Esophagus squamous epithelium (tissue), 5 donors: ENCODE measurements at regions not wholly inside any gene's neighbourhood (a gene's known extent, or its start where the extent isn't known, plus 50 kb on each side); places are given as distances from the start of the nearest gene placed in this dataset.

Experiments
- DNase-seq: peaks from one replicate; lab custom pipeline; 2025; lab: John Stamatoyannopoulos, UW
- H3K27ac ChIP-seq, 4 donors: fragments of 200-600 bp; sonication (generic); one replicate each; pipeline ENCODE4 v1.5.1; 2016 to 2019; ENCODE audit warnings: mild to moderate bottlenecking in 1 of 4
- H3K27me3 ChIP-seq, 4 donors: fragments of 200-600 bp; sonication (generic); 1 replicate in 3 of 4; 2 replicates in 1 of 4; pipeline versions ENCODE4 v1.5.1 to v1.6.0; 2017 to 2021; ENCODE audit warnings: antibody characterized with exemption in 1 of 4
- H3K36me3 ChIP-seq, 3 donors: fragments of 200-600 bp; sonication (generic); one replicate each; pipeline ENCODE4 v1.5.1; 2016 to 2019
- H3K4me1 ChIP-seq, 3 donors: fragments of 200-600 bp; sonication (generic); one replicate each; pipeline ENCODE4 v1.5.1; 2017 to 2019
- H3K4me3 ChIP-seq, 4 donors: fragments of 200-600 bp; sonication (generic); 1 replicate in 3 of 4; 2 replicates in 1 of 4; pipeline ENCODE4 v1.5.1; 2016 to 2019; ENCODE audit warnings: mild to moderate bottlenecking in 2 of 4, moderate library complexity in 1 of 4
- H3K9me3 ChIP-seq, 3 donors: fragments of 200-600 bp; sonication (generic); one replicate each; pipeline ENCODE4 v1.5.1; 2016 to 2019
- CTCF ChIP-seq, 6 experiments: fragments of 450-650 bp in 4 of 6; fragments of 200-600 bp in 2 of 6; sonication (generic) in 2 of 6; IDR thresholded peaks; one replicate each; pipeline ENCODE4 v1.5.1; 2016 to 2019; ENCODE audit warnings: antibody characterized with exemption in 6 of 6, mild to moderate bottlenecking in 4 of 6, moderate library complexity in 4 of 6
- POLR2A ChIP-seq, 4 donors: fragments of 450-650 bp; IDR thresholded peaks; one replicate each; pipeline ENCODE4 v1.6.1; 2017; ENCODE audit warnings: antibody characterized with exemption in 4 of 4, mild to moderate bottlenecking in 4 of 4, moderate library complexity in 3 of 4
- WGBS, 2 donors: methylation state at CpG; one replicate each; pipeline ENCODE4 v1.1.5; 2018; 5-methylcytosine and 5-hydroxymethylcytosine counted together
- intact Hi-C: fragments of 100-400 bp; cut with DNase I; formaldehyde crosslinking; loops from one replicate; pipeline ENCODE4 v1.15.0; 2022
- donor health status: DM: yes; HTN: yes; CAD: no.

DNA sequence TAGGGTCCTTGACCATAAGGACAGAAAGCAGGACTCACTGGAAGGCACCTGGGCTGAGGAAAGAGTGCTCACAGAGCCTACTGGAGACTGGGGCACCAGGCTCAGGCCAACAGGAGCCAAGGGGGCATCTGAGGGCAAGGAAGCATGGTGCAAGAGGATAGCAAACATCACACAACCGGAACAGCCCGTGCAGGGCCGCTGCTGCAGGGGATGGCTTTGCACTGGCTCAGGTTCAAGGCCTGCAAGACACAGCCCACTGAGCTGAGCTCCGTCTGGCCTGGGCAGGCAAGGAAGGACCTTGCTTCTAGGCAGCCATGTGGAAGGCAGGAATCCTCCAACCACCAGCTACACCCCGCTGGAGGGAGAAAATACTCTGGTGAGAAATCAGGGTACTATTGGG lies 59.8 kb upstream of the KIF26B start:
- H3K4me1 ChIP-seq, result peaks cover 0 to 21% (median 9%) of the 10 kb centered on the region in 3 donors
- intact Hi-C loops, result no loop called here
- no peaks in the 10 kb centered on the region for H3K27me3 ChIP-seq
- H3K36me3 ChIP-seq, result no peaks in the 10 kb centered on the region
- 78 to 85% methylated on average over 1 to 5 of the region's 5 CpGs for WGBS, 2 donors
- no peaks in the 10 kb centered on the region for H3K9me3 ChIP-seq
- no peak overlapping the region for H3K4me3 ChIP-seq
- no peak for DNase-seq
- TF ChIP-seq CTCF (IDR thresholded peaks at IDR 0.05) (no peak), POLR2A (IDR thresholded peaks at IDR 0.05) (no peak)
- H3K27ac ChIP-seq, result no peak overlapping the region

DNA sequence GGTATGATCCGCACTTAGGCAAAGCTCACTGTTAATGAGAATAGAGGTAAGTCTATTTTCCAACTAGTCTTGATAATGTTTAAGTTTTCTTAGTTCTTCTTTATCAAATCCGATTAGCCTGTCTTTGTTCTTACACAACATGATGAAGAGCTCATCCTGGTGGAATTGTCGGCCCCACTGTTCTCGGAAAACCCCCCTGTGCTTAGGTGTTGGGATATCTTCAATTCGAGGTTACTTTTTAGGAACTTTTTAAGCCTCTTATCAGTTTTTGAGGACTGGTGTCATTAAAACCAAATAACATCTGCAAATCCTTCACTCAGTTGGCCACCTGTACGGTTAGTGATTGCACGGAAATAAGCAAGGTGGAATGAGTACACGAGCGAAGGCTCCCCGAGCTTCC lies 60.7 kb upstream of the KIF26B start:
- Histone ChIP-seq H3K9me3 (no peaks in the 10 kb centered on the region), H3K27ac (no peak overlapping the region), H3K36me3 (no peaks in the 10 kb centered on the region), H3K4me1 (peaks cover 0 to 21% (median 9%) of the 10 kb centered on the region in 3 donors), H3K27me3 (no peaks in the 10 kb centered on the region), H3K4me3 (no peak overlapping the region)
- intact Hi-C loops, result no loop called here
- WGBS, 2 donors, result 83 to 96% methylated on average over 10 of the region's 10 CpGs
- TF ChIP-seq CTCF (IDR thresholded peaks at IDR 0.05) (no peak), POLR2A (IDR thresholded peaks at IDR 0.05) (no peak)
- DNase-seq, result no peak

DNA sequence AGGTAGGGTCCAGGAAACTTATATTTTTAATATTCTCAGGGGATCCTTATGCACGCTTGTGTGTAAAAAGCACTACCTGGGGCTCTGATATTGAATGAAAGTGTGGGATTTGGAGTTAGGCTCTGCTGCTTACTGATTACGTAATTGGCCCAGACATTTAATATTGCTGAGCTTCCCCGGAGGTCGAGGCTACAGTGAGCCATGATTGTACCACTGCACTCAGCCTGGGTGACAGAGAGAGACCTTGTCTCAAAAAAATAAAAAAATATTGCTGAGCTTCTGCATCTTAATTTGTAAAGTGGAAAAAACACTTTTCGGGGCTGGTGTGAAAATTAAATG lies 62.2 kb upstream of the KIF26B start:
- H3K36me3 ChIP-seq, result no peaks in the 10 kb centered on the region
- no peaks in the 10 kb centered on the region for H3K27me3 ChIP-seq
- no peak overlapping the region for H3K4me3 ChIP-seq
- intact Hi-C loops, result no loop called here
- H3K9me3 ChIP-seq, result no peaks in the 10 kb centered on the region
- peak overlapping the region; percentile 53 to 72 (median 63) for H3K27ac ChIP-seq
- no peak for DNase-seq
- peaks cover 0 to 21% (median 9%) of the 10 kb centered on the region in 3 donors for H3K4me1 ChIP-seq
- TF ChIP-seq CTCF (IDR thresholded peaks at IDR 0.05) (no peak), POLR2A (IDR thresholded peaks at IDR 0.05) (no peak)
- 76 to 81% methylated on average over 5 of the region's 5 CpGs for WGBS, 2 donors

GRCh38 chr1:245091818-245092637 lies 62.8 kb upstream of the KIF26B start:
- peak overlapping the region; percentile 53 to 72 (median 63) for H3K27ac ChIP-seq
- no peaks in the 10 kb centered on the region for H3K9me3 ChIP-seq
- TF ChIP-seq POLR2A (IDR thresholded peaks at IDR 0.05), result no peak
- TF ChIP-seq CTCF (IDR thresholded peaks at IDR 0.05), result no peak
- 55 to 63% methylated on average over 9 of the region's 12 CpGs for WGBS, 2 donors
- H3K27me3 ChIP-seq, result no peaks in the 10 kb centered on the region
- H3K4me1 ChIP-seq, result peaks cover 0 to 21% (median 9%) of the 10 kb centered on the region in 3 donors
- H3K4me3 ChIP-seq, result no peak overlapping the region
- H3K36me3 ChIP-seq, result no peaks in the 10 kb centered on the region
- intact Hi-C loops, result no loop called here
- no peak for DNase-seq

DNA sequence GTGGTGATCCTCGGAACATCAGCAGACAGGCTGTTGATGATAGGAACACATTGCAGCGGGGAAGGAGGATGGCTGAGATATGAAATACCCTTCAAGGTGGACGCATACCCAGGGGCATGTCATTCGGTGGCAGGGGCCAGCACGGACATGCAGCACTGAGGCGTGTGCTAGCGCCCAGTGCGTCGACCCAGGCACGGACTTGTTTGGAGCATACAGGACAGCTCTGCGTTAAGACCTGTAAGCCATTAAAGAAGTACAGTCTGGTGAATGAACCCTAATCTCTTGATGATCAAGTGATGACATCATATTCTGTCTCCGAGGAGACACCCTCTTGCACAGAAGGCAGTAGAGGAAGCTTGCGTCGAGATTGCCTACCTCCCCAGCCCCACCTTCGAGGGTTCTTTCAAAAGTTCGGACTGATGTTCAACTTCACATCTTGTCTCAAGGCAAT lies 63.6 kb upstream of the KIF26B start:
- H3K9me3 ChIP-seq, result no peaks in the 10 kb centered on the region
- no peak for TF ChIP-seq POLR2A (IDR thresholded peaks at IDR 0.05)
- no peak for TF ChIP-seq CTCF (IDR thresholded peaks at IDR 0.05)
- no peaks in the 10 kb centered on the region for H3K36me3 ChIP-seq
- no peak for DNase-seq
- H3K4me3 ChIP-seq, result no peak overlapping the region
- peak overlapping the region; percentile 53 to 72 (median 63) for H3K27ac ChIP-seq
- H3K27me3 ChIP-seq, result no peaks in the 10 kb centered on the region
- peaks cover 0 to 23% (median 9%) of the 10 kb centered on the region in 3 donors for H3K4me1 ChIP-seq
- 52 to 62% methylated on average over 13 to 16 of the region's 16 CpGs for WGBS, 2 donors
- intact Hi-C loops, result no loop called here
